Caco-2 (cell line): ENCODE measurements at regions not wholly inside any gene's neighbourhood (a gene's known extent, or its start where the extent isn't known, plus 50 kb on each side); places are given as distances from the start of the nearest gene placed in this dataset.
"Not testable (repeated sequence)": the region's sequence is repeated elsewhere in the genome, so short reads cannot be mapped to it uniquely, and the experiment has no call there.

Experiments
- BruUV-seq: library from RNA; stranded (reverse); fragments of 400-500 nt; replicated peaks from 2 replicates; lab custom pipeline; 2021; lab: Mats Ljungman, UMichigan
- CTCF ChIA-PET: fragments of 300-600 bp; sonication (Branson Sonifier 250); formaldehyde crosslinking; loops from one replicate; lab custom pipeline; 2022; ENCODE audit warnings: antibody characterized with exemption; lab: Charles Lee
- POLR2A ChIA-PET: fragments of 300-600 bp; sonication (Branson Sonifier 250); formaldehyde crosslinking; loops from one replicate; lab custom pipeline; 2022; ENCODE audit warnings: antibody characterized with exemption; lab: Charles Lee
- DNase-seq, 2 experiments: peaks; one replicate each; pipeline versions ENCODE4 v3.0.0 to v3.0.0-alpha.2; 2020 to 2022
- H3K27me3 ChIP-seq: replicated peaks from 2 replicates; pipeline ENCODE4 v1.6.0; 2011; ENCODE audit warnings: low read length; ENCODE audit not compliant: control insufficient read depth, insufficient read depth
- H3K36me3 ChIP-seq: 2 replicates; pipeline ENCODE4 v1.5.1; 2011; ENCODE audit warnings: low read length; ENCODE audit not compliant: control insufficient read depth, insufficient read depth
- H3K4me1 ChIP-seq: fragments of 250-450 bp; sonication (Bioruptor Pico); 2 replicates; pipeline ENCODE4 v1.5.1; 2020; ENCODE audit warnings: mild to moderate bottlenecking
- H3K4me3 ChIP-seq: 2 replicates; pipeline ENCODE4 v1.5.1; 2011; ENCODE audit warnings: low read depth, mild to moderate bottlenecking, control low read depth, low read length
- H3K9me3 ChIP-seq: fragments of 250-450 bp; sonication (Bioruptor Pico); 2 replicates; pipeline ENCODE4 v1.5.1; 2020; ENCODE audit warnings: mild to moderate bottlenecking, moderate library complexity
- H3K27ac Mint-ChIP-seq: one replicate; pipeline ENCODE4 v1.8.0; 2022; ENCODE audit warnings: mixed read lengths; ENCODE audit not compliant: unreplicated experiment
- H3K27me3 Mint-ChIP-seq: one replicate; pipeline ENCODE4 v1.8.0; 2022; ENCODE audit warnings: mixed read lengths; ENCODE audit not compliant: insufficient read depth, unreplicated experiment
- H3K36me3 Mint-ChIP-seq: one replicate; pipeline ENCODE4 v1.8.0; 2022; ENCODE audit warnings: mild to moderate bottlenecking, mixed read lengths; ENCODE audit not compliant: insufficient read depth, unreplicated experiment
- H3K4me1 Mint-ChIP-seq: one replicate; pipeline ENCODE4 v1.8.0; 2022; ENCODE audit warnings: low read depth, mixed read lengths; ENCODE audit not compliant: unreplicated experiment
- H3K4me3 Mint-ChIP-seq: one replicate; pipeline ENCODE4 v1.8.0; 2022; ENCODE audit warnings: mild to moderate bottlenecking, moderate library complexity, mixed read lengths; ENCODE audit not compliant: unreplicated experiment
- H3K9me3 Mint-ChIP-seq: one replicate; pipeline ENCODE4 v1.8.0; 2022; ENCODE audit warnings: mixed read lengths; ENCODE audit not compliant: unreplicated experiment
- intact Hi-C: fragments of 100-400 bp; cut with micrococcal nuclease; formaldehyde crosslinking; loops from one replicate; pipeline ENCODE4 v1.10.0; 2022; ENCODE audit not compliant: unreplicated experiment

GRCh38 chr16:29202025-29202632 is 204.4 kb downstream of the NPIPB11 start:
- H3K9me3 Mint-ChIP-seq: peaks cover 13% of the 10 kb centered on the region
- intact Hi-C loops: not testable (repeated sequence)

GRCh38 chr16:29201296-29202024 is 205.1 kb downstream of the NPIPB11 start:
- H3K4me3 ChIP-seq, H3K4me1 Mint-ChIP-seq, H3K27ac Mint-ChIP-seq, H3K36me3 ChIP-seq, H3K27me3 ChIP-seq, H3K36me3 Mint-ChIP-seq, H3K9me3 Mint-ChIP-seq, H3K9me3 ChIP-seq, H3K27me3 Mint-ChIP-seq, H3K4me3 Mint-ChIP-seq, POLR2A ChIA-PET, CTCF ChIA-PET, intact Hi-C loops, BruUV-seq, H3K4me1 ChIP-seq: not testable (repeated sequence)
- DNase-seq: peak in 1 of 2 experiments; percentile 3

More at GRCh38 chr16:29202025-29202632, 204.4 kb downstream of the NPIPB11 start:
- H3K27ac Mint-ChIP-seq, H3K27me3 ChIP-seq, BruUV-seq, H3K4me3 ChIP-seq, H3K36me3 ChIP-seq, POLR2A ChIA-PET, H3K4me3 Mint-ChIP-seq, H3K4me1 Mint-ChIP-seq, CTCF ChIA-PET, H3K4me1 ChIP-seq, H3K36me3 Mint-ChIP-seq, H3K27me3 Mint-ChIP-seq, H3K9me3 ChIP-seq: not testable (repeated sequence)
- peak in 1 of 2 experiments; percentile 12 for DNase-seq

- H3K27me3 ChIP-seq, H3K9me3 ChIP-seq, H3K4me3 Mint-ChIP-seq, BruUV-seq, H3K36me3 ChIP-seq, DNase-seq, intact Hi-C loops, H3K27ac Mint-ChIP-seq, H3K4me1 Mint-ChIP-seq, H3K36me3 Mint-ChIP-seq, CTCF ChIA-PET, H3K4me3 ChIP-seq, H3K9me3 Mint-ChIP-seq, H3K27me3 Mint-ChIP-seq, H3K4me1 ChIP-seq, POLR2A ChIA-PET: not testable (repeated sequence)
Observed at GRCh38 chr16:29200681-29201080, 205.8 kb downstream of the NPIPB11 start.

GRCh38 chr16:29200135-29200601 is 206.3 kb downstream of the NPIPB11 start:
- H3K36me3 Mint-ChIP-seq, H3K27me3 ChIP-seq, BruUV-seq, H3K36me3 ChIP-seq, intact Hi-C loops, H3K9me3 ChIP-seq, POLR2A ChIA-PET, H3K4me3 ChIP-seq, H3K4me1 ChIP-seq, H3K27ac Mint-ChIP-seq, CTCF ChIA-PET, H3K9me3 Mint-ChIP-seq, H3K27me3 Mint-ChIP-seq, H3K4me1 Mint-ChIP-seq, H3K4me3 Mint-ChIP-seq: not testable (repeated sequence)
- peak in 1 of 2 experiments; percentile 1 for DNase-seq

DNA sequence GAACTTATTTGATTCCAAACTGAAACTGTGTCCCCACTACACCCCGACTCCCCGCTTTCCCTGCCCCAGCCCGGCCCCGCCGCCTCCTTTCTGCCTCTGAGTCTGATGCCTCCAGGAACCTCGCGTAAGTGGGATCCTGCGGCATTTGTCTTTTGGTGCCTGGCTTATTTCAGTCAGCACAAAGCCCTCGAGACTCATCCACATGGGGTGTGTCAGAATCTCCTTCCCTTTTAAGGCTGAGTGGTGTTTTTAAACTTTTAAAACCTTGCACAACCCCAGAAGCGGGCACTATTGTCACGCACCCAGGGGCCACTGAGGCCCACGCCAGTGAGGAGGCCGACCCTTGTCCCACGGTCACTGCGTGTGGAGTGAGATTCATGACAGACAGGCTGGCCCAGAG is 206.9 kb downstream of the NPIPB11 start:
- H3K27me3 Mint-ChIP-seq, H3K9me3 ChIP-seq, POLR2A ChIA-PET, H3K4me1 Mint-ChIP-seq, H3K27me3 ChIP-seq, CTCF ChIA-PET, H3K4me3 ChIP-seq, H3K27ac Mint-ChIP-seq, H3K36me3 Mint-ChIP-seq, H3K9me3 Mint-ChIP-seq, H3K36me3 ChIP-seq, intact Hi-C loops, H3K4me1 ChIP-seq, BruUV-seq, H3K4me3 Mint-ChIP-seq: not testable (repeated sequence)
- DNase-seq: peak in 1 of 2 experiments; percentile 2
